ENCODE measurements at regions not wholly inside any gene's neighbourhood (a gene's known extent, or its start where the extent isn't known, plus 50 kb on each side); places are given as distances from the start of the nearest gene placed in this dataset.

GRCh38 chr6:165875946-165876345 lies 212.9 kb upstream of the PDE10A start:
- TF ChIP-seq POLR2A (IDR thresholded peaks at IDR 0.05): no peak
- TF ChIP-seq CTCF (IDR thresholded peaks at IDR 0.05): no peak

Measured in right lobe of liver (tissue), 4 donors.